ENCODE measurements at regions not wholly inside any gene's neighbourhood (a gene's known extent, or its start where the extent isn't known, plus 50 kb on each side); places are given as distances from the start of the nearest gene placed in this dataset.

DNA sequence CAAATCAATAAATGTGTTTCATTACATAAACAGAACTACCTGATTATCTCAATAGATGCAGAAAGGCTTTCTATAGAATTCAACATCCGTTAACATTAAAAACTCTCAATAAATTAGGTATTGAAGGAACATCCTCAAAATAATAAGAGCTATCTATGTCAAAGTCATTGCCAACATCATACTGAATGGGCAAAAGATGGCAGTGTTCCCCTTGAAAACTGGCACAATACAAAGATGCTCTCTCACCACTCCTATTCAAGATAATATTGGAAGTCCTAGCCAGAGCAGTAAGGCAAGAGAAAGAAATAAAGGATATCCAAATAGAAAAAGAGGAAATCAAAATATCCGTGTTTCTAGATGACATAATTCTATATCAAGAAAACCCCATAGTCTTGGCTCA is 466.4 kb downstream of the MAGEE1 start:
- no peak for TF ChIP-seq CTCF (conservative IDR thresholded peaks at IDR 0.05; ENCODE audit: low read length)
- no peak for TF ChIP-seq EZH2phosphoT487 (IDR thresholded peaks at IDR 0.05; ENCODE audit: borderline replicate concordance)

All from Loucy (cell line).